ENCODE measurements at regions not wholly inside any gene's neighbourhood (a gene's known extent, or its start where the extent isn't known, plus 50 kb on each side); places are given as distances from the start of the nearest gene placed in this dataset.
A peak's percentile ranks its signal among the peaks of the same experiment; 100 is the strongest.
"Not testable (repeated sequence)": the region's sequence is repeated elsewhere in the genome, so short reads cannot be mapped to it uniquely, and the experiment has no call there.

DNA sequence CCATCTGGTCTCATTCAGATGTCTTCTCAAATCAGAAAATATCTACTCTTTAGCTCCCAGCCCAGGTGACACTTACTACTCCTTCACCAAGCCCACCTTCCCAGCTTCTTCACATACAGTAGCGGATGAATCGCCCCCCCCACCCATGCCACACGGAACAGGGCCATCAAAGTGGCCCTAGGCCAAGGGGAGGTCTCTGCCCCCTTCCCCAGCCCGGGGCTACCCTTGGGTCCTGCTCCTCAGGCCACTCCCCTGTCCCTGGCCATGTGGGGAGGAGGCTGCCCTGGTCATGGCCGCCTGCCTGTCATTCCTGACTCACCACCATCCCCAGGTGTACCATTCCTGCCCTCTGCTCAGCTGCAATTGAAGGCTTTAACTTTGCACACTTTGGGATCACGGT, 142.8 kb downstream of the NECTIN1 start:
- H3K27me3 Mint-ChIP-seq: peaks cover 36% of the 10 kb centered on the region
- H3K36me3 Mint-ChIP-seq (ENCODE audit: low read depth): no peaks in the 10 kb centered on the region
- H3K4me3 Mint-ChIP-seq: no peak overlapping the region
- intact Hi-C loops (cut with micrococcal nuclease): no loop called here
- peaks cover 13% of the 10 kb centered on the region for H3K4me1 Mint-ChIP-seq
- POLR2A ChIA-PET: no interaction called here
- H3K9me3 Mint-ChIP-seq: no peaks in the 10 kb centered on the region
- CTCF ChIA-PET: no interaction called here
- ATAC-seq (ENCODE audit: low read depth) (no peak), DNase-seq (no peak)
- TF ChIP-seq, protein P1, sequence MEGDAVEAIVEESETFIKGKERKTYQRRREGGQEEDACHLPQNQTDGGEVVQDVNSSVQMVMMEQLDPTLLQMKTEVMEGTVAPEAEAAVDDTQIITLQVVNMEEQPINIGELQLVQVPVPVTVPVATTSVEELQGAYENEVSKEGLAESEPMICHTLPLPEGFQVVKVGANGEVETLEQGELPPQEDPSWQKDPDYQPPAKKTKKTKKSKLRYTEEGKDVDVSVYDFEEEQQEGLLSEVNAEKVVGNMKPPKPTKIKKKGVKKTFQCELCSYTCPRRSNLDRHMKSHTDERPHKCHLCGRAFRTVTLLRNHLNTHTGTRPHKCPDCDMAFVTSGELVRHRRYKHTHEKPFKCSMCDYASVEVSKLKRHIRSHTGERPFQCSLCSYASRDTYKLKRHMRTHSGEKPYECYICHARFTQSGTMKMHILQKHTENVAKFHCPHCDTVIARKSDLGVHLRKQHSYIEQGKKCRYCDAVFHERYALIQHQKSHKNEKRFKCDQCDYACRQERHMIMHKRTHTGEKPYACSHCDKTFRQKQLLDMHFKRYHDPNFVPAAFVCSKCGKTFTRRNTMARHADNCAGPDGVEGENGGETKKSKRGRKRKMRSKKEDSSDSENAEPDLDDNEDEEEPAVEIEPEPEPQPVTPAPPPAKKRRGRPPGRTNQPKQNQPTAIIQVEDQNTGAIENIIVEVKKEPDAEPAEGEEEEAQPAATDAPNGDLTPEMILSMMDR (IDR thresholded peaks at IDR 0.05): no peak
- H3K27ac Mint-ChIP-seq: no peak overlapping the region

- H3K27ac Mint-ChIP-seq: no peak overlapping the region
- no peak overlapping the region for H3K4me3 Mint-ChIP-seq
- intact Hi-C loops (cut with micrococcal nuclease): no loop called here
- ATAC-seq (ENCODE audit: low read depth): no peak
- no peak for DNase-seq
- TF ChIP-seq, protein P1 (IDR thresholded peaks at IDR 0.05): no peak
- peaks cover 13% of the 10 kb centered on the region for H3K4me1 Mint-ChIP-seq
- ChIA-PET POLR2A (no interaction called here), CTCF (no interaction called here)
- H3K36me3 Mint-ChIP-seq (ENCODE audit: low read depth): no peaks in the 10 kb centered on the region
- peaks cover 39% of the 10 kb centered on the region for H3K27me3 Mint-ChIP-seq
- H3K9me3 Mint-ChIP-seq: no peaks in the 10 kb centered on the region
Measured at GRCh38 chr11:119585043-119585781, 143.8 kb downstream of the NECTIN1 start.

GRCh38 chr11:119584193-119585042, 144.6 kb downstream of the NECTIN1 start:
- peaks cover 39% of the 10 kb centered on the region for H3K27me3 Mint-ChIP-seq
- peak overlapping the region; percentile 41 for H3K4me3 Mint-ChIP-seq
- no peaks in the 10 kb centered on the region for H3K9me3 Mint-ChIP-seq
- H3K27ac Mint-ChIP-seq: no peak overlapping the region
- no peak for ATAC-seq (ENCODE audit: low read depth)
- POLR2A ChIA-PET: no interaction called here
- TF ChIP-seq, protein P1 (IDR thresholded peaks at IDR 0.05): no peak
- H3K36me3 Mint-ChIP-seq (ENCODE audit: low read depth): no peaks in the 10 kb centered on the region
- DNase-seq: no peak
- CTCF ChIA-PET: no interaction called here
- peaks cover 13% of the 10 kb centered on the region for H3K4me1 Mint-ChIP-seq
- intact Hi-C loops (cut with micrococcal nuclease): no loop called here

DNA sequence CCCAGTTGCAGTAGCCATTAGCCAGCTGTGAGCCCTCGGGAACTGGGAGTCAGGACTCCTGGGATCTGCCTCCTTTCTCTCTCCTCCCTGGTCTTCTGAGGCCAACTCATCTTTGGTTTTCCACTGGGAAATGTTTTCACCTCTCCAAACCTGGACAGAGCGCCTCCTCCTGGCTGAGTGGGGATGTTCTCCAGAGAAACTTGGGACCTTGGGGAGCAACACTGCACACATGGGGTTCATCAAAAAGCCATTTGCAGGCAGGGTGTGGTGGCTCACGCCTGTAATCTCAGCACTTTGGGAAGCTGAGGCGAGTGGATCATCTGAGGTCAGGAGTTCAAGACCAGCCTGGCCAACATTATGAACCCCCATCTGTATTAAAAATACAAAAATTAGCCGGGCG, 145.4 kb downstream of the NECTIN1 start:
- intact Hi-C loops (cut with micrococcal nuclease): no loop called here
- H3K4me3 Mint-ChIP-seq: no peak overlapping the region
- no peaks in the 10 kb centered on the region for H3K36me3 Mint-ChIP-seq (ENCODE audit: low read depth)
- H3K27me3 Mint-ChIP-seq: peaks cover 39% of the 10 kb centered on the region
- H3K27ac Mint-ChIP-seq: no peak overlapping the region
- DNase-seq (no peak), ATAC-seq (ENCODE audit: low read depth) (no peak)
- CTCF ChIA-PET: no interaction called here
- POLR2A ChIA-PET: no interaction called here
- TF ChIP-seq, protein P1 (IDR thresholded peaks at IDR 0.05): no peak
- no peaks in the 10 kb centered on the region for H3K9me3 Mint-ChIP-seq
- H3K4me1 Mint-ChIP-seq: peaks cover 13% of the 10 kb centered on the region

GRCh38 chr11:119581396-119581795, 147.6 kb downstream of the NECTIN1 start:
- H3K27ac Mint-ChIP-seq; ATAC-seq (ENCODE audit: low read depth); H3K36me3 Mint-ChIP-seq (ENCODE audit: low read depth); CTCF ChIA-PET; DNase-seq; H3K4me3 Mint-ChIP-seq; POLR2A ChIA-PET; intact Hi-C loops (cut with micrococcal nuclease); H3K9me3 Mint-ChIP-seq: not testable (repeated sequence)
- H3K4me1 Mint-ChIP-seq: peaks cover 13% of the 10 kb centered on the region
- H3K27me3 Mint-ChIP-seq: peaks cover 34% of the 10 kb centered on the region
